ENCODE measurements at regions not wholly inside any gene's neighbourhood (a gene's known extent, or its start where the extent isn't known, plus 50 kb on each side); places are given as distances from the start of the nearest gene placed in this dataset.

- no peak for DNase-seq (ENCODE audit: insufficient read length, low spot score)
- no peak for TF ChIP-seq PAX5 (IDR thresholded peaks at IDR 0.05; ENCODE audit: insufficient read depth, low read length, severe bottlenecking)
- no peak for TF ChIP-seq POU2F2 (IDR thresholded peaks at IDR 0.05; ENCODE audit: low read depth, low read length)
- no peak for TF ChIP-seq POLR2AphosphoS5 (IDR thresholded peaks at IDR 0.05; ENCODE audit: low read depth, low read length)
- TF ChIP-seq POLR2A (IDR thresholded peaks at IDR 0.05; ENCODE audit: low read depth, low read length): no peak
- no peak for TF ChIP-seq TAF1 (IDR thresholded peaks at IDR 0.05; ENCODE audit: low read depth, low read length)
- TF ChIP-seq SPI1 (IDR thresholded peaks at IDR 0.05; ENCODE audit: low read depth, low read length): no peak
- no peak for FAIRE-seq
Observed at GRCh38 chr2:199015072-199015471, 442.7 kb downstream of the SATB2 start.

DNA sequence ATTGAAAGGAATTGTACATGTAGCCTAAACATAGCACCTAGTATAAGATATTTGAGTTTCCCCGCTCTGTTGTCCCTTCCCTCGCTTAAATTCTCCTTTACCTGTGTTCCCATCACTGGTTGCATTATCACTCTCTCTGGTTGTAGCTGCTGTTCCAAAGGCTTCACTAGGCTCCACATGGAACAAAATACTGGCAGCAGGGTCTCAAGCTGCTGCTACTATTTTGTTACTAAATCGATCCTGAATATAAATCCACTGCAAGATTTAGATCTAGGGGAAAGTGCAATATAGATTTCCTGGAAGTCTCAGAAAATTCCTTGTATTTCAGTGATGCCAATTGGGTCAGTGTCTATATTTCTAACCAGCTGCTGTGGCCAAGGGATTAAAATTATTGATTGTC lies 443.5 kb downstream of the SATB2 start:
- DNase-seq (ENCODE audit: insufficient read length, low spot score): no peak
- no peak for FAIRE-seq
- TF ChIP-seq POLR2AphosphoS5 (IDR thresholded peaks at IDR 0.05; ENCODE audit: low read depth, low read length) (no peak), POU2F2 (IDR thresholded peaks at IDR 0.05; ENCODE audit: low read depth, low read length) (no peak), POLR2A (IDR thresholded peaks at IDR 0.05; ENCODE audit: low read depth, low read length) (no peak), SPI1 (IDR thresholded peaks at IDR 0.05; ENCODE audit: low read depth, low read length) (no peak), PAX5 (IDR thresholded peaks at IDR 0.05; ENCODE audit: insufficient read depth, low read length, severe bottlenecking) (no peak), TAF1 (IDR thresholded peaks at IDR 0.05; ENCODE audit: low read depth, low read length) (no peak)

- FAIRE-seq (no peak), DNase-seq (ENCODE audit: insufficient read length, low spot score) (no peak)
- TF ChIP-seq POLR2AphosphoS5 (IDR thresholded peaks at IDR 0.05; ENCODE audit: low read depth, low read length): no peak
- TF ChIP-seq SPI1 (IDR thresholded peaks at IDR 0.05; ENCODE audit: low read depth, low read length): no peak
Observed at GRCh38 chr2:199011908-199012307, 445.8 kb downstream of the SATB2 start.

DNA sequence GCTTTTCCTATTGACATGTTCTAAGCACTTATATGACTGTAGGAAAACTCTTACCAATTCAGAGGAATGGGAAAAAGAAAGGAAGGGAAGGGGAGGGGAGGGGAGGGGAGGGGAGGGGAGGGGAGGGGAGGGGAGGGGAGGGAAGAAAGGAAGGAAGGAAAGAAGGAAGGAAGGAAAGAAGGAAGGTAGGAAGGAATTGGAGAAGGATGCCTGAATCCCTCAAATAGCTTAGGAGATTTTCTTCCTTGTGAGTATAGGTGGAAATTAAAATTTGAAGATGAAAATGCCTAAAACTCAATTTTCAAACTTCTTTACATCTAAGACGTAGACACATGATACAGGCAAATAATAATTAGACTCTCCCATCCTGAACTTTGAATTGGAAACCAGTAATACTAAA lies 463.1 kb downstream of the SATB2 start:
- TF ChIP-seq POLR2AphosphoS5 (IDR thresholded peaks at IDR 0.05; ENCODE audit: low read depth, low read length) (no peak), SPI1 (IDR thresholded peaks at IDR 0.05; ENCODE audit: low read depth, low read length) (no peak), TAF1 (IDR thresholded peaks at IDR 0.05; ENCODE audit: low read depth, low read length) (no peak), PAX5 (IDR thresholded peaks at IDR 0.05; ENCODE audit: insufficient read depth, low read length, severe bottlenecking) (no peak), POU2F2 (IDR thresholded peaks at IDR 0.05; ENCODE audit: low read depth, low read length) (no peak)
- no peak for DNase-seq (ENCODE audit: insufficient read length, low spot score)
- FAIRE-seq: no peak

GRCh38 chr2:198991431-198991830 lies 466.3 kb downstream of the SATB2 start:
- FAIRE-seq: no peak
- TF ChIP-seq POU2F2 (IDR thresholded peaks at IDR 0.05; ENCODE audit: low read depth, low read length) (no peak), POLR2AphosphoS5 (IDR thresholded peaks at IDR 0.05; ENCODE audit: low read depth, low read length) (no peak), TAF1 (IDR thresholded peaks at IDR 0.05; ENCODE audit: low read depth, low read length) (no peak), PAX5 (IDR thresholded peaks at IDR 0.05; ENCODE audit: insufficient read depth, low read length, severe bottlenecking) (no peak), POLR2A (IDR thresholded peaks at IDR 0.05; ENCODE audit: low read depth, low read length) (no peak), SPI1 (IDR thresholded peaks at IDR 0.05; ENCODE audit: low read depth, low read length) (no peak)
- DNase-seq (ENCODE audit: insufficient read length, low spot score): no peak

- TF ChIP-seq POLR2AphosphoS5 (IDR thresholded peaks at IDR 0.05; ENCODE audit: low read depth, low read length) (no peak), SPI1 (IDR thresholded peaks at IDR 0.05; ENCODE audit: low read depth, low read length) (no peak), TAF1 (IDR thresholded peaks at IDR 0.05; ENCODE audit: low read depth, low read length) (no peak), POU2F2 (IDR thresholded peaks at IDR 0.05; ENCODE audit: low read depth, low read length) (no peak), PAX5 (IDR thresholded peaks at IDR 0.05; ENCODE audit: insufficient read depth, low read length, severe bottlenecking) (no peak), POLR2A (IDR thresholded peaks at IDR 0.05; ENCODE audit: low read depth, low read length) (no peak)
- DNase-seq (ENCODE audit: insufficient read length, low spot score): no peak
- no peak for FAIRE-seq
Observed at GRCh38 chr2:198975779-198976178, 482.0 kb downstream of the SATB2 start.

DNA sequence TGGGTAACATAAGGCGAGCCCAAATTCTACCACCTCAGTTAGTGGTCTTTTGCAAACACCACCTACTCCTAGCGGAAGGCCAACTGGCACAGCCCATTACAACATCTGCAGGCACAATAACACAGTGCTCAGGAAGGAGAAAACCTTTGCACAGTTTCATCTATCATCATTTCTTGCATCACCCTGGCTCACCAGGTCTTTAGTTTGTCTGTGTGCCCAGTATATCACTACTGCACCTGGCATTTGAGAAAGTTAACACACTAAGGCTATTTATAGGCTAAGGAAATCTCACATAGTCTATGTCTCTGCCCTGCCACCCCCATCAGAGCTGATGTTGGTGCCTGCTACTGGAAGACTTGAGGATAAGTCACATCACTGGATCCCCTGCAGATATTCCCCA lies 484.0 kb downstream of the SATB2 start:
- FAIRE-seq (no peak), DNase-seq (ENCODE audit: insufficient read length, low spot score) (no peak)
- TF ChIP-seq POLR2A (IDR thresholded peaks at IDR 0.05; ENCODE audit: low read depth, low read length) (no peak), TAF1 (IDR thresholded peaks at IDR 0.05; ENCODE audit: low read depth, low read length) (no peak)

DNA sequence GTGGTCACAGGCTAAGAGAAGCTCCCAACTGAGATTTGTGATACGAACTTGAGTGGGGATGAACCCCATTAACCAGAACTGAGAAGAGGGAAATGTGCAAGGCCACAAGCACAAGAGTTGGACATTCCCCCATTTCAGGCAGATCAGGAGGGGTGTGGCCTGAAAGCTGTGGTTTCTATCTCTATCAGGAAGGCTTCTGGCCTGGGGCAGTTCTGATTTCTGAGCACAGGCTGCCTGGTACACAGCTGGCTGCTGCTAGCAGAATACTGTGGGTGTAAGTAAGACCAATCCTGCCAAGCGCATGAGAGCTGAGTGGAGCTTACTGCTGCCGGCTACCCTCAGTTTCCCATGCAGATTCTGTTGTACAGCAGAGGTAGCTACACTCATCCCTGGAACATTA lies 484.6 kb downstream of the SATB2 start:
- no peak for DNase-seq (ENCODE audit: insufficient read length, low spot score)
- TF ChIP-seq PAX5 (IDR thresholded peaks at IDR 0.05; ENCODE audit: insufficient read depth, low read length, severe bottlenecking): no peak
- TF ChIP-seq POLR2AphosphoS5 (IDR thresholded peaks at IDR 0.05; ENCODE audit: low read depth, low read length): no peak
- TF ChIP-seq POLR2A (IDR thresholded peaks at IDR 0.05; ENCODE audit: low read depth, low read length): no peak
- no peak for TF ChIP-seq TAF1 (IDR thresholded peaks at IDR 0.05; ENCODE audit: low read depth, low read length)
- no peak for TF ChIP-seq SPI1 (IDR thresholded peaks at IDR 0.05; ENCODE audit: low read depth, low read length)
- no peak for TF ChIP-seq POU2F2 (IDR thresholded peaks at IDR 0.05; ENCODE audit: low read depth, low read length)
- FAIRE-seq: no peak

DNA sequence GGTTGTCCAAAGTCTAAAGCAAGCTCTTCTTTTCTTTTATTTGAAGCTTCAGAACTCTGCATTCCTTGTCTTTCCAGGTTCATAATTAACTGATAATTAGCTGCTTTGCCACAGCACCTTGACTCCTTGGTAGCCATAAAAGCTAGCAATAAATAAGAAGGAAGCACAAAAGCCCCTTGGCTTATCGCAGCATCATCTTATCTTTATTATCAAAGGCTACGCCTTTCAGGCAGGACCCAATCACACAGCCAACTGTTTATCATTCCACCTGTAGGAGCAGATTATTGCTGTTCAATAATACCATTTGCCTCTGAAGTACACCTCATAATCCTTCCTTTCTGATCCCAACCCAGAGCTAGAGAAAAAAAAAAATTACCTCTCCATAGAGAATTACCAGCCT lies 489.2 kb downstream of the SATB2 start:
- DNase-seq (ENCODE audit: insufficient read length, low spot score) (no peak), FAIRE-seq (no peak)
- no peak for TF ChIP-seq TAF1 (IDR thresholded peaks at IDR 0.05; ENCODE audit: low read depth, low read length)

- DNase-seq (ENCODE audit: insufficient read length, low spot score) (no peak), FAIRE-seq (no peak)
- no peak for TF ChIP-seq PAX5 (IDR thresholded peaks at IDR 0.05; ENCODE audit: insufficient read depth, low read length, severe bottlenecking)
- no peak for TF ChIP-seq SPI1 (IDR thresholded peaks at IDR 0.05; ENCODE audit: low read depth, low read length)
- no peak for TF ChIP-seq POLR2AphosphoS5 (IDR thresholded peaks at IDR 0.05; ENCODE audit: low read depth, low read length)
- no peak for TF ChIP-seq TAF1 (IDR thresholded peaks at IDR 0.05; ENCODE audit: low read depth, low read length)
- TF ChIP-seq POU2F2 (IDR thresholded peaks at IDR 0.05; ENCODE audit: low read depth, low read length): no peak
- TF ChIP-seq POLR2A (IDR thresholded peaks at IDR 0.05; ENCODE audit: low read depth, low read length): no peak
Observed at GRCh38 chr2:198966269-198966668, 491.5 kb downstream of the SATB2 start.

DNA sequence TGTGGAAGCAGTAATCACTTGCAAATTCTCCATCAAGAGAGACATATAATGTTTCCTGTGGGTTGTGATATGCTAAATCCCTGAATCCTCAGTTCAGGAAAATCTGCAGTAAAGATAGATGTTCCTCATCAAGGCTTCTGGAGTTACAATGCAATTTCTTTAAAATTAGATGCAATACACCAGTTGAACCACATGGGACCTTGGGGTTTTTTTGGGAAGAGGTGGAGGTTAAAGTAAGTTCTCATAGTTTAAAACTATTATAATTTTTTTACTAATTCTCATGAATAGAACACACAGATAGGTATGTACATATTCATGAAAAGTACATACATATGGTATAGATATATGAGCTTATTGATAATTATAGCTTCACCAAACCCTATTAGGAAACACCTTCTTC lies 496.2 kb downstream of the SATB2 start:
- DNase-seq (ENCODE audit: insufficient read length, low spot score) (no peak), FAIRE-seq (no peak)
- TF ChIP-seq POLR2A (IDR thresholded peaks at IDR 0.05; ENCODE audit: low read depth, low read length) (no peak), SPI1 (IDR thresholded peaks at IDR 0.05; ENCODE audit: low read depth, low read length) (no peak), POU2F2 (IDR thresholded peaks at IDR 0.05; ENCODE audit: low read depth, low read length) (no peak), POLR2AphosphoS5 (IDR thresholded peaks at IDR 0.05; ENCODE audit: low read depth, low read length) (no peak), PAX5 (IDR thresholded peaks at IDR 0.05; ENCODE audit: insufficient read depth, low read length, severe bottlenecking) (no peak), TAF1 (IDR thresholded peaks at IDR 0.05; ENCODE audit: low read depth, low read length) (no peak)

Measured in GM12891 (cell line).